ENCODE measurements at regions not wholly inside any gene's neighbourhood (a gene's known extent, or its start where the extent isn't known, plus 50 kb on each side); places are given as distances from the start of the nearest gene placed in this dataset.
"Not testable (repeated sequence)": the region's sequence is repeated elsewhere in the genome, so short reads cannot be mapped to it uniquely, and the experiment has no call there.

DNA sequence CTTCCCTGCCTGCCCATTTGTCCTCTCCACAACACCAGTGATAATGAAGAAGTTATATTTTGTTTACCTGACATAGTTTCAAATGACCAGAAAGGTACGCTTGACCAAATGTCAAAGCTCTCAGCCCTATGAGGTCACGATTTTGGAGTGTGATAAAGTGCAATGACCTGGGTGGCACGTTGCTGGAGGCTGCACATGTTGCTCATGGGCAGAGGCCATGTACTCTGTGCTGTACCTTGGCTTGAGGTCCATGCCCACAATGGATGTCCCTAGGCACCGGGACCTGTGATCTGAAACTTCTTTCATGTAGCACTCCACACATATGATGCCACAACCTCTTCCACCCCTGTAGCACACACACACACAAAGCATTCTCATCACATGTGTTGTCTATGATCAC, 164.0 kb upstream of the HEY2 start:
- TF ChIP-seq CTCF (IDR thresholded peaks at IDR 0.05) = no peak
- TF ChIP-seq ZFX (IDR thresholded peaks at IDR 0.05; ENCODE audit: borderline replicate concordance) = no peak
- no peak overlapping the region for H3K27ac ChIP-seq

DNA sequence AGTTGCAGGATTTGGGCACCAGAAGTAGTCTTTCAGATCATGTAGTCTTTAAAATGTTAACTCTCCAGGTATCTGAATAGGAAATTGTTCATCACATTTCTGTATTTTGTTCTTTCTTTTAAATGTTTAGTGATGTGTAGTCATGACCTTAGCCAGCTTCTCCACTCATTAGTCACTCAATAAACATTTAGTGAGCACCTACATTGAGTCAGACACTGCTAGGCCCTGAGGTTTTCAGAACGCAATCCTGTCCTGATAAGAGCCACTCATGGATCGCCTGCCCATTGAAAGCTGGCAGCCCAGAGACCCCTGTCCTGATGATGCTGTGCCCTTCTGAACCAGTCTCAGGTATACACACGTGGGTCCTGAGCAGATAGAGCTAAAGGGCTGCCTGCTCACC, 163.4 kb upstream of the HEY2 start:
- TF ChIP-seq ZFX (IDR thresholded peaks at IDR 0.05; ENCODE audit: borderline replicate concordance) = no peak
- TF ChIP-seq CTCF (IDR thresholded peaks at IDR 0.05) = no peak

DNA sequence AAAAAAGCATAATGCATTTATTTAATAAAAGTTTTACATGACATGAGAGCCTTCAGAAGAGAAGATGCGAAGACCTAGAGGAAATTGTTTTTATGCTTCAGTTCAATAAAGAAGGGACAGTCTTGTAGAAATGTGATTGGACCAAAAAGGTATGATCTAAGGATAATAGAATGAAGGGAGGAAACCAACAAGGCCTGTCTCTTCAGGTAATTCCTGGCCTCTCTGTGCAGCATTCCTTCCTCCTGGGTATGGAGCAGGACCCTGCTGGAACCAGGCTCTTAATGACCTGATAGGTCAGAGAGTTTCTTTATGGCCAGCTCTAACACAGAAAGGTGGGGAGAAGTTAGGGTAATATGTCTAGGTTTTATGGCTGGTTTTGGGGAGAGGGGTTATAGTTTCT, 162.8 kb upstream of the HEY2 start:
- H3K27ac ChIP-seq = no peak overlapping the region
- TF ChIP-seq ZFX (IDR thresholded peaks at IDR 0.05; ENCODE audit: borderline replicate concordance) (no peak), CTCF (IDR thresholded peaks at IDR 0.05) (no peak)

More for the DNA sequence above, 163.4 kb upstream of the HEY2 start:
- H3K27ac ChIP-seq = no peak overlapping the region

DNA sequence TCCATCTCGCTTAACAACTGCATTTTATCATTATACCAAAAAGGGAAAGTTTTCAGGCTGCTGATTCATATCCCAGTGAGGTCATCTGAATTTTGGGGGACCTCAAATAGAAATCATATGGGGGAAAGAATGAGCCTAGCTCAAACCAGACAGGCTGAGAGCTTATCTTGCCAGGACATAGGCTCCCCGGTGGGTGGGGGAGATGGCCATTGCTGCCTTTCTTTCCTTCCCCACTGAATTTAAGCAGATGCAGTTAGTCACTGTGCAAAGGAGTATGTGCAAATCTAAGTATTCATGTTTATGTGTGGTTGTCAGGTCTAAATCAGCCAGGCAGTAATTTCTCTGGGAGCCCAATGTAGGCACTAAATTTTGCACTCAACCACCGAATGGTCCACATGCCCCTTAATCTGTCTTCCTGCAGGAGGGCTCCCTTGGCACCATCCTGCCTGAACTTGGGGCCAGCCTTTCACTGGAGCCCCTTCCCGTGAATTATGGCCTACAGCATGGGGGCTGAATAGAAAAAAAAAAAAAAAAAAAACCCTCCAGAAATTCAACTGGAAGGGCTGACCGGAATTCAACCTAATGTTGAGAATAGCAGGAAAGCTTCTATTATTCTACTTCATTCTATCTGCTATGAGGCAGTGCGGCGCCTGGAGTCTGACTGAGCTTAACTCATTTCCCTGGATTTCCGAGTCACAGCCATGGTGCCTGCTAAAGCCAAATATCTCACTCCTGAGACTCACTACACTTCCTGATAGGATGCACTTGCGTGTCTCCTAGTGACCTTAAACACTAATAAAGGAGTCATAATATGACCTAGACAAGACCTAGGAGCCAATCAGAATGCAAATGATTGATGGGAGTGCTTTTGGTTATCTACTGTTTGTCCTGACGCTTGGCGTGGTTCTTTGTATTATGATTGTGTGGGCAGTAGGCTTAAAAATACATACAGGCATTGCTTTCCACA, 161.5 kb upstream of the HEY2 start:
- TF ChIP-seq CTCF (IDR thresholded peaks at IDR 0.05) = no peak
- no peak for TF ChIP-seq ZFX (IDR thresholded peaks at IDR 0.05; ENCODE audit: borderline replicate concordance)
- no peak overlapping the region for H3K27ac ChIP-seq

DNA sequence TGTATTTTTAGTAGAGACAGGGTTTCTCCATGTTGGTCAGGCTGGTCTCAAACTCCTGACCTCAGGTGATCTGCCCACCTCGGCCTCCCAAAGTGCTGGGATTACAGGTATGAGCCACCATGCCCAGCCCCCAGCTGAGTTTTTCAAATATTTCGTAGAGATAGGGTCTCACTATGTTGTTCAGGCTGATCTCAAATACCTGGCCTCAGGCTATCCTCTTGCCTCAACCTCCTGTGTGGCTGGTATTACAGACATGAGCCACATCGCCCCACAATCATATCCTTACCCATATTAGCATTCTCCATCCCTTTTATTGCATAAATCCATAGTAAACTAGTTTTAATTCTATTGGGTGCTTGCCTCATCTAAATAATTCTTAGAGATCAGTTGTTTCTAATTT, 157.6 kb upstream of the HEY2 start:
- not testable (repeated sequence) for H3K27ac ChIP-seq

DNA sequence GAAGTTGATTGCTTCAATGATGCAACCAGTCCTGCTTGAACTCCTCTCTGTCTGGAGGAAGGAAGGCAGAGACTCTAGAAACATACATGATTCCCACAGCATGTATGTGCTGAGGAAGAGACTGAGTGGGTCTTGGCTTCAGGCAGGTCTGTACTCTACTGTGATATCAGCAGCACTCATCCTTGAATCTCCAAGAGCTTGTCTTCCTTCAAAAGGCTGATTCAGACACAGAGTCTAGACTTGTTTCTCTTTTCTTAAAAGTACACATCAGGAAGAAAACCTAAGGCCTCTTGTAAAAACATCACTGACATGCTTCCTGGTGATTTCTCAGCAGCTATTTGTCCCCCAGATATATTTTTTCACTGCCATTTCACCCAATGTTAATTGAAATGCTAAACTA, 155.7 kb upstream of the HEY2 start:
- TF ChIP-seq CTCF (IDR thresholded peaks at IDR 0.05) (no peak), ZFX (IDR thresholded peaks at IDR 0.05; ENCODE audit: borderline replicate concordance) (no peak)
- no peak overlapping the region for H3K27ac ChIP-seq

DNA sequence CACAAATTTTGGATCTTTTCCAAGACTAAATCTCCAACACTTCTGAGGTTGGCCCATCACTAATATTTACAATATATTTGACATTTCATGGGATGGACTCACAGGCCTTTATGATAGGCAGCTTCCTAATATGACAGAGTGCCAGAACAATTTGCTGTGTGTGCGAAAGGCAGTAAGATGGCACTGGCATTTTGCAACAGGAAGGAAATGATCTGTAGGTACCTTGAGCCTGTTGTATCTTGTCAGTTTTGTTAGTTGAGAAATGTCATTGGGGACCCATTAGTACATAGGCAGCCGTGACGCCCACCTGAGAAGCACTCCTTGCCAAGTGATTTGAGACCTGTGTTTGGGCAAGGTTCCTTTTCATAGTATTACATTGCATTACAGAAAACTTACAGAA, 153.4 kb upstream of the HEY2 start:
- no peak overlapping the region for H3K27ac ChIP-seq
- TF ChIP-seq ZFX (IDR thresholded peaks at IDR 0.05; ENCODE audit: borderline replicate concordance) = no peak
- TF ChIP-seq CTCF (IDR thresholded peaks at IDR 0.05) = no peak
